ENCODE measurements at regions not wholly inside any gene's neighbourhood (a gene's known extent, or its start where the extent isn't known, plus 50 kb on each side); places are given as distances from the start of the nearest gene placed in this dataset.

GRCh38 chr4:72715299-72715698 lies 146.3 kb upstream of the ADAMTS3 start:
- no peak overlapping the region for H3K4me3 ChIP-seq (ENCODE audit: insufficient read depth, low read depth, low read length)
- no peak overlapping the region for H2AFZ ChIP-seq (replicated peaks; ENCODE audit: low read length, poor library complexity)
- H3K4ac ChIP-seq (ENCODE audit: low read depth, low read length) = no peak overlapping the region
- no peaks in the 10 kb centered on the region for H3K4me1 ChIP-seq (ENCODE audit: control insufficient read depth, insufficient read depth, low read length)
- no peak overlapping the region for H3K56ac ChIP-seq (ENCODE audit: extremely low read depth, insufficient read depth, low read length)
- no peak overlapping the region for H2BK15ac ChIP-seq (ENCODE audit: low read depth, low read length)
- H2BK5ac ChIP-seq (ENCODE audit: low read depth, low read length, poor library complexity, severe bottlenecking) = no peak overlapping the region
- no peak for DNase-seq
- in situ Hi-C loops (cut with MboI; ENCODE audit: low sequenced_read_pairs) = no loop called here
- no peaks in the 10 kb centered on the region for H4K20me1 ChIP-seq (ENCODE audit: insufficient read depth, low read length)
- no peaks in the 10 kb centered on the region for H3K79me1 ChIP-seq (ENCODE audit: low read depth in 1 of 2, low read length in 2 of 2)
- no peak overlapping the region for H2AK9ac ChIP-seq (replicated peaks; ENCODE audit: low read depth, low read length, poor library complexity)
- H3K9ac ChIP-seq (ENCODE audit: low read depth, low read length) = no peak overlapping the region
- no peaks in the 10 kb centered on the region for H3K9me3 ChIP-seq (ENCODE audit: control insufficient read depth, insufficient read depth, low read length)
- no peak overlapping the region for H3K4me2 ChIP-seq (ENCODE audit: low read depth, low read length)
- no peak overlapping the region for H2AK5ac ChIP-seq (ENCODE audit: low read depth, low read length)
- no peak for ATAC-seq (ENCODE audit: low read depth)
- no peak overlapping the region for H3K18ac ChIP-seq (ENCODE audit: low read depth, low read length)
- dilution Hi-C loops (cut with HindIII; ENCODE audit: low sequenced_read_pairs, unreplicated experiment) = no loop called here
- no peak overlapping the region for H2BK120ac ChIP-seq (ENCODE audit: low read depth, low read length)
- no peak overlapping the region for H4K91ac ChIP-seq (ENCODE audit: insufficient read depth, low read depth, low read length)
- H3K27me3 ChIP-seq (ENCODE audit: control insufficient read depth, insufficient read depth, low read length) = no peaks in the 10 kb centered on the region
- intact Hi-C loops (cut with micrococcal nuclease) = no loop called here
- WGBS, 2 experiments (ENCODE audit: extremely low coverage in 2 of 2, insufficient read length in 1 of 2) = no CpG with 5 or more reads among the region's 2 CpGs
- no peak overlapping the region for H3K23ac ChIP-seq (ENCODE audit: low read depth, low read length)
- H2BK20ac ChIP-seq (ENCODE audit: low read depth, low read length) = no peak overlapping the region
- H3K9me1 ChIP-seq (ENCODE audit: insufficient read depth, low read length) = no peaks in the 10 kb centered on the region
- no peaks in the 10 kb centered on the region for H3K36me3 ChIP-seq (ENCODE audit: control insufficient read depth, insufficient read depth, low read length)
- H4K8ac ChIP-seq (ENCODE audit: low read depth in 2 of 2, low read length in 2 of 2) = no peak overlapping the region
- POLR2A ChIA-PET (ENCODE audit: unreplicated experiment) = no interaction called here
- TF ChIP-seq USF2 (IDR thresholded peaks at IDR 0.05; ENCODE audit: low read depth, low read length) (no peak), RCOR1 (IDR thresholded peaks at IDR 0.05; ENCODE audit: insufficient replicate concordance, low read length) (no peak), NFE2L2 (IDR thresholded peaks at IDR 0.05; ENCODE audit: low read depth, low read length) (no peak), CTCF (conservative IDR thresholded peaks at IDR 0.05; ENCODE audit: low read depth, low read length) (no peak), MXI1 (IDR thresholded peaks at IDR 0.05; ENCODE audit: borderline replicate concordance, low read depth, low read length) (no peak), SMC3 (IDR thresholded peaks at IDR 0.05; ENCODE audit: low read depth, low read length) (no peak), RAD21 (IDR thresholded peaks at IDR 0.05; ENCODE audit: low read length) (no peak), CEBPB (IDR thresholded peaks at IDR 0.05; ENCODE audit: low read depth, low read length) (no peak), POLR2A (IDR thresholded peaks at IDR 0.05; ENCODE audit: low read depth, low read length) (no peak), MAFK (IDR thresholded peaks at IDR 0.05; ENCODE audit: low read depth, low read length) (no peak), CHD1 (IDR thresholded peaks at IDR 0.05; ENCODE audit: low read depth, low read length) (no peak), BHLHE40 (IDR thresholded peaks at IDR 0.05; ENCODE audit: low read depth, low read length) (no peak), MAZ (IDR thresholded peaks at IDR 0.05; ENCODE audit: borderline replicate concordance, low read depth, low read length) (no peak), ELK1 (IDR thresholded peaks at IDR 0.05; ENCODE audit: borderline replicate concordance, low read depth, low read length) (no peak), FOS (IDR thresholded peaks at IDR 0.05; ENCODE audit: low read depth, low read length) (no peak), RFX5 (IDR thresholded peaks at IDR 0.05; ENCODE audit: low read depth, low read length) (no peak)
- no peak overlapping the region for H3K27ac ChIP-seq (ENCODE audit: insufficient read depth, low read length)
- BruUV-seq (replicated peaks) = no TSS peak
- CTCF ChIA-PET = no interaction called here
- H3K14ac ChIP-seq (replicated peaks; ENCODE audit: low read depth, low read length) = no peak overlapping the region
- H4K5ac ChIP-seq (ENCODE audit: low read depth, low read length) = no peak overlapping the region

All from IMR-90 (cell line).